ENCODE measurements at regions not wholly inside any gene's neighbourhood (a gene's known extent, or its start where the extent isn't known, plus 50 kb on each side); places are given as distances from the start of the nearest gene placed in this dataset.

DNA sequence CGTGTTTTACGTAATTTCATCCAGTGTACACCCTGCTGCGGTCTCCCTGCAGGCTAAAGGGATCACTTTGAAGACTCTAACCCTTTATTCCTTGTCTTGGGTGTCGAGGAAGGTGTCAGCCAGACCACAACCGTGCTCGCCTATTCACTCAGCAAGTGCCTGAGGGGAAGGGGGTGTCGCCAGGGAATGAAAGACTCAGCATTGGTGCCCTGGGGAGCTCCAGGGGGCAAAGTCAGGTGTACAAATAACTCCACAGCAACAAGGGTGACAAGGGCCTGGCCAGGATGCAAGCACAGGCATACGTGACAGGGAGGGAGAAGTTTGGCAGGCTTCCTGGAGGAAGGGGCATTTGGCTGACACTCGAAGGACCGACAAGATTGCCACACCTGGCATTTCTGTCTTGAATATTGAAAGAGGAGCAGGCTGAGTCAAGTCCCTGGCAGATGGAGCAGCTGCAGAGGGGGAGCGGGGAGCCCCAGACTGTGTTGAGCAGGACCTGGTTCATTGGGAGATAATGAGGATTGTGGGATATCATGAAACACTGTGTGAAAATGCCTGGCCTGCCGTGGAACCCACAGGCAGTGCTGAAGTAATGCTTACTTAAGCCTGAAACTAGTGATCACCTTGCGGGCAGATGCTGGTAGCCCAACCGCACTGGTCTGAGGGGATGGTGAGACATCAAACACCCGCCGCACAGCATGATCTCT lies 93.9 kb downstream of the RHOB start:
- Histone ChIP-seq H2BK5ac (ENCODE audit: low read depth, low read length) (no peak overlapping the region), H2BK12ac (ENCODE audit: low read depth, low read length) (no peak overlapping the region), H3K27ac (ENCODE audit: low read depth, low read length) (no peak overlapping the region), H4K5ac (ENCODE audit: insufficient read length, low read depth, low read length) (no peak overlapping the region), H4K20me1 (replicated peaks in 1 of 2; ENCODE audit: control insufficient read depth in 1 of 2, insufficient read depth in 2 of 2, low read length in 2 of 2) (no peaks in the 10 kb centered on the region), H3K79me1 (ENCODE audit: low read depth, low read length) (no peaks in the 10 kb centered on the region), H3K36me3 (ENCODE audit: control insufficient read depth in 2 of 4, insufficient read depth in 4 of 4, low read length in 3 of 4) (no peaks in the 10 kb centered on the region), H2AK5ac (ENCODE audit: low read depth, low read length) (no peak overlapping the region), H3K79me2 (ENCODE audit: control insufficient read depth in 1 of 2, insufficient read depth in 2 of 2, low read length in 2 of 2) (no peaks in the 10 kb centered on the region), H2BK20ac (ENCODE audit: low read length) (no peak overlapping the region), H3K4me1 (replicated peaks in 1 of 4; ENCODE audit: control insufficient read depth in 3 of 4, insufficient read depth in 4 of 4, low read length in 3 of 4) (peaks cover 9 to 24% (median 16%) of the 10 kb centered on the region in 4 experiments), H2BK15ac (ENCODE audit: low read length) (no peak overlapping the region), H3K56ac (replicated peaks; ENCODE audit: insufficient read length, low read depth, low read length) (no peak overlapping the region), H3K9ac (replicated peaks in 1 of 4; ENCODE audit: extremely low read depth in 1 of 4, low read depth in 3 of 4, low read length in 3 of 4) (no peak overlapping the region; a peak in 1 of 7 replicates), H3K4me3 (ENCODE audit: extremely low read depth in 1 of 4, insufficient read depth in 2 of 4, low read depth in 3 of 4, low read length in 4 of 4) (no peak overlapping the region), H3K18ac (ENCODE audit: extremely low read depth, low read length) (no peak overlapping the region; the same call in 1 of the 2 replicates), H2AFZ (ENCODE audit: low read length) (no peak overlapping the region), H3K4me2 (ENCODE audit: insufficient read depth in 1 of 2, low read depth in 2 of 2, low read length in 2 of 2) (no peak overlapping the region), H3K23ac (ENCODE audit: insufficient read length) (no peak overlapping the region), H3K4ac (replicated peaks; ENCODE audit: insufficient read length, low read depth, low read length) (no peak overlapping the region), H2BK120ac (replicated peaks; ENCODE audit: low read depth, low read length) (no peak overlapping the region), H4K8ac (ENCODE audit: extremely low read depth, insufficient read depth, low read length) (no peak overlapping the region), H3K27me3 (replicated peaks in 1 of 4; ENCODE audit: control insufficient read depth in 3 of 4, extremely low read depth in 1 of 4, insufficient read depth in 3 of 4, low read length in 3 of 4) (peaks cover 0 to 2% (median 0%) of the 10 kb centered on the region in 4 experiments; a peak in 2 of 7 replicates), H4K91ac (replicated peaks; ENCODE audit: insufficient read length, low read length) (peak overlapping the region; percentile 38), H3K9me3 (ENCODE audit: insufficient read depth in 2 of 2, low read depth in 1 of 2, low read length in 1 of 2) (0 out of 4 replicates have a peak, but pooled peaks cover 0 to under 1% of the 10 kb centered on the region in 2 experiments), H3K23me2 (ENCODE audit: low read depth, low read length) (no peaks in the 10 kb centered on the region), H3K14ac (ENCODE audit: insufficient read length) (no peak overlapping the region)
- CTCF ChIA-PET (ENCODE audit: partially characterized antibody), result interaction anchor here (0.9 to 2.6 kb wide), 7 partner anchors 8 to 96 kb away, joined by 3 to 8 read pairs (median 4); no protein-coding TSS in a partner anchor
- TF ChIP-seq EZH2 (IDR thresholded peaks at IDR 0.05; ENCODE audit: low read depth, low read length, severe bottlenecking), result no peak
- no peak for TF ChIP-seq BACH1 (IDR thresholded peaks at IDR 0.05; ENCODE audit: low read length)
- no peak for TF ChIP-seq RFX5 (IDR thresholded peaks at IDR 0.05; ENCODE audit: borderline replicate concordance, low read depth, low read length)
- TF ChIP-seq SP1 (IDR thresholded peaks at IDR 0.05; ENCODE audit: low read depth, low read length), result no peak
- no peak for TF ChIP-seq RXRA (IDR thresholded peaks at IDR 0.05; ENCODE audit: insufficient read depth, low read depth, low read length)
- no peak for TF ChIP-seq RNF2 (IDR thresholded peaks at IDR 0.05; ENCODE audit: borderline replicate concordance, low read depth, low read length, missing control alignments, poor library complexity, severe bottlenecking)
- TF ChIP-seq SP4 (IDR thresholded peaks at IDR 0.05; ENCODE audit: low read length), result no peak
- POLR2A ChIA-PET (ENCODE audit: partially characterized antibody), result interaction anchor here (1.1 to 1.4 kb wide), 2 partner anchors 34 to 94 kb away, joined by 3 to 5 read pairs; partner anchors contain the start of gene RHOB
- no peak for DNase-seq (ENCODE audit: low read depth in 1 of 2, low spot score in 2 of 2)
- FAIRE-seq, result no peak
- 84% methylated on average over 16 of the region's 16 CpGs; no CpG with 5 or more reads in 1 of the 2 experiments for WGBS, 2 experiments (ENCODE audit: extremely low coverage in 1 of 2, insufficient coverage in 1 of 2, insufficient read length in 1 of 2, insufficient replicate concordance in 2 of 2, low coverage in 1 of 2, low lambda C conversion rate in 2 of 2, missing lambda C conversion rate in 1 of 2)
